Stimulated activated CD4-positive, alpha-beta T cell treated with anti-CD3 and anti-CD28 coated beads, Interleukin-15, amount 100 ng/mL, for 48 hours (primary cell): ENCODE measurements at regions not wholly inside any gene's neighbourhood (a gene's known extent, or its start where the extent isn't known, plus 50 kb on each side); places are given as distances from the start of the nearest gene placed in this dataset.

Source experiments
- DNase-seq, 2 donors: peaks; one replicate each; pipeline ENCODE4 v3.0.0-alpha.2; 2020; ENCODE audit warnings: low read depth in 2 of 2

GRCh38 chr21:25133939-25134338 is 473.3 kb downstream of the MRPL39 start:
- no peak for DNase-seq

GRCh38 chr21:25127811-25128210 is 479.5 kb downstream of the MRPL39 start:
- DNase-seq, result no peak

GRCh38 chr21:25127007-25127406 is 480.3 kb downstream of the MRPL39 start:
- DNase-seq, result no peak

- DNase-seq, result no peak
Measured at GRCh38 chr21:25126564-25126963, 480.7 kb downstream of the MRPL39 start.

- DNase-seq, result no peak
Measured at GRCh38 chr21:25118648-25119047, 488.6 kb downstream of the MRPL39 start.

- no peak for DNase-seq
Measured at GRCh38 chr21:25115021-25115420, 492.3 kb downstream of the MRPL39 start.

- DNase-seq, result no peak
Measured at GRCh38 chr21:25107708-25108107, 499.6 kb downstream of the MRPL39 start.

GRCh38 chr21:25103500-25104207 is 503.6 kb downstream of the MRPL39 start:
- no peak for DNase-seq

- no peak for DNase-seq
Measured at GRCh38 chr21:25097648-25098047, 509.6 kb downstream of the MRPL39 start.

- DNase-seq, result no peak
Measured at GRCh38 chr21:25094695-25095094, 512.6 kb downstream of the MRPL39 start.

- DNase-seq, result no peak
Measured at GRCh38 chr21:25092441-25093011, 514.8 kb downstream of the MRPL39 start.

GRCh38 chr21:25081096-25081495 is 526.2 kb downstream of the MRPL39 start:
- no peak for DNase-seq

GRCh38 chr21:25080661-25081060 is 526.6 kb downstream of the MRPL39 start:
- DNase-seq, result no peak

GRCh38 chr21:25080141-25080540 is 527.1 kb downstream of the MRPL39 start:
- DNase-seq, result no peak

- DNase-seq, result no peak
Measured at GRCh38 chr21:25079053-25079452, 528.2 kb downstream of the MRPL39 start.

- no peak for DNase-seq
Measured at GRCh38 chr21:25062061-25062460, 545.2 kb downstream of the MRPL39 start.

GRCh38 chr21:25054689-25055088 is 552.6 kb downstream of the MRPL39 start:
- no peak for DNase-seq

- no peak for DNase-seq
Measured at GRCh38 chr21:25039461-25040380, 567.6 kb downstream of the MRPL39 start.

- no peak for DNase-seq
Measured at GRCh38 chr21:25036775-25037174, 570.5 kb downstream of the MRPL39 start.

- DNase-seq, result no peak
Measured at GRCh38 chr21:25031750-25032149, 575.5 kb downstream of the MRPL39 start.

GRCh38 chr21:25029580-25029979 is 577.7 kb downstream of the MRPL39 start:
- no peak for DNase-seq

GRCh38 chr21:25025596-25025995 is 581.7 kb downstream of the MRPL39 start:
- DNase-seq, result no peak

- no peak for DNase-seq
Measured at GRCh38 chr21:25024639-25025038, 582.6 kb downstream of the MRPL39 start.
